HepG2 (cell line): ENCODE measurements at regions not wholly inside any gene's neighbourhood (a gene's known extent, or its start where the extent isn't known, plus 50 kb on each side); places are given as distances from the start of the nearest gene placed in this dataset.
A peak's percentile ranks its signal among the peaks of the same experiment; 100 is the strongest.

Source experiments
- ATF7 ChIP-seq, 2 experiments: fragments of 450-650 bp in 1 of 2; sonication (generic) in 1 of 2; formaldehyde crosslinking in 1 of 2; IDR thresholded peaks; 2 replicates each; pipeline versions ENCODE4 v1.4.0 to v1.6.1; 2016 to 2020; ENCODE audit warnings: antibody characterized with exemption in 1 of 2, mild to moderate bottlenecking in 1 of 2, missing genetic modification reagents in 1 of 2
- CHD4 ChIP-seq: fragments of 200-600 bp; sonication (generic); IDR thresholded peaks from 2 replicates; pipeline ENCODE4 v1.7.0; 2017; ENCODE audit warnings: mild to moderate bottlenecking, low read length, borderline replicate concordance
- ELF3 ChIP-seq: IDR thresholded peaks from 2 replicates; pipeline ENCODE4 v1.6.1; 2016; ENCODE audit warnings: missing genetic modification reagents, missing compliant biosample characterization
- FOXJ3 ChIP-seq: sonication (generic); formaldehyde crosslinking; IDR thresholded peaks from 2 replicates; pipeline ENCODE4 v1.4.0; 2020; ENCODE audit warnings: missing genetic modification reagents, mild to moderate bottlenecking, borderline replicate concordance
- HCFC1 ChIP-seq: fragments of 150-350 bp; IDR thresholded peaks from 2 replicates; pipeline ENCODE4 v1.6.1; 2014; ENCODE audit warnings: low read depth, low read length
- NCOA1 ChIP-seq: sonication (generic); formaldehyde crosslinking; IDR thresholded peaks from 2 replicates; pipeline ENCODE4 v1.9.0; 2021; ENCODE audit warnings: missing genetic modification reagents
- PAXIP1 ChIP-seq: sonication (generic); formaldehyde crosslinking; conservative IDR thresholded peaks from 2 replicates; pipeline ENCODE4 v1.4.0; 2020; ENCODE audit warnings: mild to moderate bottlenecking, missing genetic modification reagents, moderate library complexity
- POLR2AphosphoS2 ChIP-seq: IDR thresholded peaks from 2 replicates; pipeline ENCODE4 v1.6.1; 2011; ENCODE audit warnings: low read depth, low read length, improper control_type of control experiment
- PREB ChIP-seq: sonication (generic); formaldehyde crosslinking; IDR thresholded peaks from 2 replicates; pipeline ENCODE4 v1.4.0; 2020; ENCODE audit warnings: missing genetic modification reagents
- U2AF1 ChIP-seq: fragments of 200-400 bp; formaldehyde crosslinking; optimal IDR thresholded peaks from 2 replicates; pipeline ENCODE3; 2017; ENCODE audit warnings: mild to moderate bottlenecking, low read depth, low read length
- ZMAT3 ChIP-seq: sonication (generic); formaldehyde crosslinking; conservative IDR thresholded peaks from 2 replicates; pipeline ENCODE4 v1.7.0; 2021; ENCODE audit warnings: missing genetic modification reagents
- ZNF446 ChIP-seq: sonication (generic); formaldehyde crosslinking; IDR thresholded peaks from 2 replicates; pipeline ENCODE4 v1.5.0; 2020; ENCODE audit warnings: mild to moderate bottlenecking, missing genetic modification reagents
- ZNF549 ChIP-seq: sonication (generic); formaldehyde crosslinking; IDR thresholded peaks from 2 replicates; pipeline ENCODE4 v1.5.0; 2020; ENCODE audit warnings: missing genetic modification reagents
- TF ChIP-seq, protein P1 (sequence below): sonication (generic); formaldehyde crosslinking; conservative IDR thresholded peaks from 2 replicates; pipeline ENCODE4 v1.4.0; 2020; ENCODE audit warnings: missing genetic modification reagents
- TF ChIP-seq, protein P2 (sequence below): sonication (generic); formaldehyde crosslinking; IDR thresholded peaks from 2 replicates; pipeline ENCODE4 v1.5.1; 2020; ENCODE audit warnings: mild to moderate bottlenecking, missing genetic modification reagents, borderline replicate concordance
- TF ChIP-seq, protein P3 (sequence below): IDR thresholded peaks from 2 replicates; pipeline ENCODE4 v1.6.1; 2018; ENCODE audit warnings: missing genetic modification reagents

DNA sequence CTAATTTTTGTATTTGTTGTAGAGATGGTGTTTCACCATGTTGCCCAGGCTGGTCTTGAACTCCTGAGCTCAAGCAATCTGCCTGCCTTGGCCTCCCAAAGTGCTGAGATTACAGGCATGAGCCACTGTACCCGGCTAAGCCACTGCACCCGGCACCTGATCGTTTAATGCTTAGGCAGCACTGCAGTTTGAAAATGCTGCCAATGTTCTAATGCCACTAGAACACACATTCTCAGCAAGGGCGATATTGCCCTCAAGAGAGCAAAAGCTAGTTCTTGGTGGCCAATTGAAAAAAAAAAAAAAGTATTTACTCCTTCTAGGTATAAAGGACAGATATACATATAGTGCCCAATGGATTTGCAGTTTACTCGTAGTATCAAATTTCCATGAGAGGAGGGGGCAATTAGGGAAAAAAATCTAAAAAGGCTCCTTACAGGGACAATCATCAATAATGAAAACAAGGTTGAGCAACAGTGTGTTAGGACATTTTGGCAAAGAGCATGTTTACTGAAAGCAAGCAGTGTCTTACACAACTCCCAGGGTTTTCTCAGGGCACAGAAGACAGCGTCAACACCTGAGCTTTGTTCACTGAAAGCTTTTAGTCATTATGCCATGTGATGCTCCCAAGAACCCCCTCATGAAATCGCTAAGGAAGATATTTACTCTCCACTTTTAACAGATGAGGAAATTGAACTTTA lies 199.9 kb upstream of the PKDCC start (continued):
- TF ChIP-seq FOXJ3 (CRISPR knock-in tag) (peak; percentile 100), CHD4 (peak; percentile 91), PREB (CRISPR knock-in tag) (no peak), HCFC1 (no peak), POLR2AphosphoS2 (no peak), ELF3 (CRISPR knock-in tag) (peak; percentile 93), ZMAT3 (CRISPR knock-in tag) (no peak), U2AF1 (no peak), ZNF549 (CRISPR knock-in tag) (no peak), NCOA1 (CRISPR knock-in tag) (peak; percentile 99), ATF7 (IDR thresholded peaks at IDR 0.05) (peak; percentile 45; the same call in 1 of the 2 replicates), ATF7 (CRISPR knock-in tag; IDR thresholded peaks at IDR 0.05) (peak; percentile 30; the same call in 1 of the 2 replicates), ZNF446 (CRISPR knock-in tag) (no peak), PAXIP1 (peak; percentile 97)
- TF ChIP-seq, protein P1, sequence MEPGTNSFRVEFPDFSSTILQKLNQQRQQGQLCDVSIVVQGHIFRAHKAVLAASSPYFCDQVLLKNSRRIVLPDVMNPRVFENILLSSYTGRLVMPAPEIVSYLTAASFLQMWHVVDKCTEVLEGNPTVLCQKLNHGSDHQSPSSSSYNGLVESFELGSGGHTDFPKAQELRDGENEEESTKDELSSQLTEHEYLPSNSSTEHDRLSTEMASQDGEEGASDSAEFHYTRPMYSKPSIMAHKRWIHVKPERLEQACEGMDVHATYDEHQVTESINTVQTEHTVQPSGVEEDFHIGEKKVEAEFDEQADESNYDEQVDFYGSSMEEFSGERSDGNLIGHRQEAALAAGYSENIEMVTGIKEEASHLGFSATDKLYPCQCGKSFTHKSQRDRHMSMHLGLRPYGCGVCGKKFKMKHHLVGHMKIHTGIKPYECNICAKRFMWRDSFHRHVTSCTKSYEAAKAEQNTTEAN (CRISPR knock-in tag), result no peak
- TF ChIP-seq, protein P2, sequence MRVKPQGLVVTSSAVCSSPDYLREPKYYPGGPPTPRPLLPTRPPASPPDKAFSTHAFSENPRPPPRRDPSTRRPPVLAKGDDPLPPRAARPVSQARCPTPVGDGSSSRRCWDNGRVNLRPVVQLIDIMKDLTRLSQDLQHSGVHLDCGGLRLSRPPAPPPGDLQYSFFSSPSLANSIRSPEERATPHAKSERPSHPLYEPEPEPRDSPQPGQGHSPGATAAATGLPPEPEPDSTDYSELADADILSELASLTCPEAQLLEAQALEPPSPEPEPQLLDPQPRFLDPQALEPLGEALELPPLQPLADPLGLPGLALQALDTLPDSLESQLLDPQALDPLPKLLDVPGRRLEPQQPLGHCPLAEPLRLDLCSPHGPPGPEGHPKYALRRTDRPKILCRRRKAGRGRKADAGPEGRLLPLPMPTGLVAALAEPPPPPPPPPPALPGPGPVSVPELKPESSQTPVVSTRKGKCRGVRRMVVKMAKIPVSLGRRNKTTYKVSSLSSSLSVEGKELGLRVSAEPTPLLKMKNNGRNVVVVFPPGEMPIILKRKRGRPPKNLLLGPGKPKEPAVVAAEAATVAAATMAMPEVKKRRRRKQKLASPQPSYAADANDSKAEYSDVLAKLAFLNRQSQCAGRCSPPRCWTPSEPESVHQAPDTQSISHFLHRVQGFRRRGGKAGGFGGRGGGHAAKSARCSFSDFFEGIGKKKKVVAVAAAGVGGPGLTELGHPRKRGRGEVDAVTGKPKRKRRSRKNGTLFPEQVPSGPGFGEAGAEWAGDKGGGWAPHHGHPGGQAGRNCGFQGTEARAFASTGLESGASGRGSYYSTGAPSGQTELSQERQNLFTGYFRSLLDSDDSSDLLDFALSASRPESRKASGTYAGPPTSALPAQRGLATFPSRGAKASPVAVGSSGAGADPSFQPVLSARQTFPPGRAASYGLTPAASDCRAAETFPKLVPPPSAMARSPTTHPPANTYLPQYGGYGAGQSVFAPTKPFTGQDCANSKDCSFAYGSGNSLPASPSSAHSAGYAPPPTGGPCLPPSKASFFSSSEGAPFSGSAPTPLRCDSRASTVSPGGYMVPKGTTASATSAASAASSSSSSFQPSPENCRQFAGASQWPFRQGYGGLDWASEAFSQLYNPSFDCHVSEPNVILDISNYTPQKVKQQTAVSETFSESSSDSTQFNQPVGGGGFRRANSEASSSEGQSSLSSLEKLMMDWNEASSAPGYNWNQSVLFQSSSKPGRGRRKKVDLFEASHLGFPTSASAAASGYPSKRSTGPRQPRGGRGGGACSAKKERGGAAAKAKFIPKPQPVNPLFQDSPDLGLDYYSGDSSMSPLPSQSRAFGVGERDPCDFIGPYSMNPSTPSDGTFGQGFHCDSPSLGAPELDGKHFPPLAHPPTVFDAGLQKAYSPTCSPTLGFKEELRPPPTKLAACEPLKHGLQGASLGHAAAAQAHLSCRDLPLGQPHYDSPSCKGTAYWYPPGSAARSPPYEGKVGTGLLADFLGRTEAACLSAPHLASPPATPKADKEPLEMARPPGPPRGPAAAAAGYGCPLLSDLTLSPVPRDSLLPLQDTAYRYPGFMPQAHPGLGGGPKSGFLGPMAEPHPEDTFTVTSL, result no peak; the same call in 1 of the 2 replicates
- TF ChIP-seq, protein P3, sequence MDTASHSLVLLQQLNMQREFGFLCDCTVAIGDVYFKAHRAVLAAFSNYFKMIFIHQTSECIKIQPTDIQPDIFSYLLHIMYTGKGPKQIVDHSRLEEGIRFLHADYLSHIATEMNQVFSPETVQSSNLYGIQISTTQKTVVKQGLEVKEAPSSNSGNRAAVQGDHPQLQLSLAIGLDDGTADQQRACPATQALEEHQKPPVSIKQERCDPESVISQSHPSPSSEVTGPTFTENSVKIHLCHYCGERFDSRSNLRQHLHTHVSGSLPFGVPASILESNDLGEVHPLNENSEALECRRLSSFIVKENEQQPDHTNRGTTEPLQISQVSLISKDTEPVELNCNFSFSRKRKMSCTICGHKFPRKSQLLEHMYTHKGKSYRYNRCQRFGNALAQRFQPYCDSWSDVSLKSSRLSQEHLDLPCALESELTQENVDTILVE (CRISPR knock-in tag), result peak; percentile 90
